Progenitor cell of endocrine pancreas (in vitro differentiated cells): ENCODE measurements at regions not wholly inside any gene's neighbourhood (a gene's known extent, or its start where the extent isn't known, plus 50 kb on each side); places are given as distances from the start of the nearest gene placed in this dataset.

Experiments
- DNase-seq: peaks from one replicate; pipeline ENCODE4 v3.0.0; 2021; ENCODE audit warnings: low spot score; ENCODE audit not compliant: unreplicated experiment
- H3K27ac Mint-ChIP-seq: 2 replicates; pipeline ENCODE4 v1.8.0; 2021; ENCODE audit warnings: mild to moderate bottlenecking, moderate library complexity, mixed read lengths
- H3K27me3 Mint-ChIP-seq: 2 replicates; pipeline ENCODE4 v1.8.0; 2021; ENCODE audit warnings: mixed read lengths
- H3K36me3 Mint-ChIP-seq: 2 replicates; pipeline ENCODE4 v1.8.0; 2022; ENCODE audit warnings: mixed read lengths; ENCODE audit not compliant: insufficient read depth
- H3K4me1 Mint-ChIP-seq: 2 replicates; pipeline ENCODE4 v1.8.0; 2021; ENCODE audit warnings: low read depth, mixed read lengths
- H3K4me3 Mint-ChIP-seq: 2 replicates; pipeline ENCODE4 v1.8.0; 2021; ENCODE audit warnings: low read depth, mild to moderate bottlenecking, moderate library complexity, mixed read lengths
- H3K9me3 Mint-ChIP-seq: 2 replicates; pipeline ENCODE4 v1.8.0; 2021; ENCODE audit warnings: low read depth, mixed read lengths
- TF ChIP-seq, protein P1 (sequence below): fragments of 200-600 bp; sonication (generic); IDR thresholded peaks from one replicate; pipeline ENCODE4 v1.5.0; 2021; ENCODE audit warnings: antibody characterized with exemption, mild to moderate bottlenecking; ENCODE audit not compliant: unreplicated experiment

DNA sequence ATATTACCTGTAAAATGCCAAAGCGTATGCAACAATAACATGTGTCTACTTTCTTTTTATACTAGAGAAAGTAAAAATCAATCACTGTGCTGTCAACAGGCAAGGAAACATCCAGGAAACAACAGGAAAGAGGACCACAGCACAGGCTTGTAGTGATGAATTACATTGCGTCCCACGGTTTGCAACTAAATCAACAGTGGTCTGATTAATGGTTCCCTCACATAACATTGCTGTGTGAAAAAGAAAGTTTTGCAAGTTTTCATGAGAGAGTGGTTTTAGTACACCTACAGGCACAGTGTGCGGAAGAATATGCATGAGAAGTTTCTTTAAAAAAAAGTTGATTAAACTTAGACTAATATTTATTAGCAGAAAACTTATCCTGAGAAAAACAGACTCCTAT, 329.5 kb upstream of the HSF2 start:
- H3K4me1 Mint-ChIP-seq, result peaks cover 6% of the 10 kb centered on the region
- DNase-seq, result no peak
- no peaks in the 10 kb centered on the region for H3K36me3 Mint-ChIP-seq
- no peak overlapping the region for H3K4me3 Mint-ChIP-seq
- no peak overlapping the region for H3K27ac Mint-ChIP-seq
- H3K27me3 Mint-ChIP-seq, result no peaks in the 10 kb centered on the region
- TF ChIP-seq, protein P1, sequence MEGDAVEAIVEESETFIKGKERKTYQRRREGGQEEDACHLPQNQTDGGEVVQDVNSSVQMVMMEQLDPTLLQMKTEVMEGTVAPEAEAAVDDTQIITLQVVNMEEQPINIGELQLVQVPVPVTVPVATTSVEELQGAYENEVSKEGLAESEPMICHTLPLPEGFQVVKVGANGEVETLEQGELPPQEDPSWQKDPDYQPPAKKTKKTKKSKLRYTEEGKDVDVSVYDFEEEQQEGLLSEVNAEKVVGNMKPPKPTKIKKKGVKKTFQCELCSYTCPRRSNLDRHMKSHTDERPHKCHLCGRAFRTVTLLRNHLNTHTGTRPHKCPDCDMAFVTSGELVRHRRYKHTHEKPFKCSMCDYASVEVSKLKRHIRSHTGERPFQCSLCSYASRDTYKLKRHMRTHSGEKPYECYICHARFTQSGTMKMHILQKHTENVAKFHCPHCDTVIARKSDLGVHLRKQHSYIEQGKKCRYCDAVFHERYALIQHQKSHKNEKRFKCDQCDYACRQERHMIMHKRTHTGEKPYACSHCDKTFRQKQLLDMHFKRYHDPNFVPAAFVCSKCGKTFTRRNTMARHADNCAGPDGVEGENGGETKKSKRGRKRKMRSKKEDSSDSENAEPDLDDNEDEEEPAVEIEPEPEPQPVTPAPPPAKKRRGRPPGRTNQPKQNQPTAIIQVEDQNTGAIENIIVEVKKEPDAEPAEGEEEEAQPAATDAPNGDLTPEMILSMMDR, result no peak
- H3K9me3 Mint-ChIP-seq, result no peaks in the 10 kb centered on the region

DNA sequence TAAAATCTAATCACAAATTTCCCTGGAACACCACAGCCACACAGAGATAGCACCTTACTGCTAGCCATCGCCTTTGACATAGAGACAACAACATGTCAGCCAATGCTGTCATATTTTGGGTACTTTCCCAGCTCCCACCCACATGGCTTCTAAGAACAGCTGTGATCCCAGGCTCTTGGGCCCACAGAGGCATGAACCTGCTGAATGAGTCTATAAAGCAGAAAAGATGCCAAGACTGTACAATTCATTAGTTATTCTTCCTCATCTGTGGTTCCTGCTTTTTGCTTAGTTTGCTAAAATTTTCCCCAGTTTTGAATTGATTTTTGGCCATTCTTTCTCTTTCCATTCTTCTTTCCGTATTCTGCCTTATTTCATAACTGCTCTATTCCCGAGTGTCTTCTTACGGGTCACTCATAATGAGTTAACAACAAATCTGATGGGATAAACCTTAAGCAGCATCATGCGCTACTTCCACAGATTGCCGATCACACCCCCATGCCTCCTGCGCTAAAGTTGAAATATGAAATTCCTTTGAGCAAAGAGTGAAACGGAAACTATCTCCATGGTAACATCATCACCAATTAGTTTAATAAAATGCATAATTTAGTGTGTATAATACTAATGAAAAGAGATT, 327.3 kb upstream of the HSF2 start:
- Mint-ChIP-seq H3K4me1 (peaks cover 10% of the 10 kb centered on the region), H3K36me3 (no peaks in the 10 kb centered on the region), H3K4me3 (no peak overlapping the region), H3K9me3 (no peaks in the 10 kb centered on the region), H3K27ac (no peak overlapping the region), H3K27me3 (no peaks in the 10 kb centered on the region)
- TF ChIP-seq, protein P1, result no peak
- no peak for DNase-seq

DNA sequence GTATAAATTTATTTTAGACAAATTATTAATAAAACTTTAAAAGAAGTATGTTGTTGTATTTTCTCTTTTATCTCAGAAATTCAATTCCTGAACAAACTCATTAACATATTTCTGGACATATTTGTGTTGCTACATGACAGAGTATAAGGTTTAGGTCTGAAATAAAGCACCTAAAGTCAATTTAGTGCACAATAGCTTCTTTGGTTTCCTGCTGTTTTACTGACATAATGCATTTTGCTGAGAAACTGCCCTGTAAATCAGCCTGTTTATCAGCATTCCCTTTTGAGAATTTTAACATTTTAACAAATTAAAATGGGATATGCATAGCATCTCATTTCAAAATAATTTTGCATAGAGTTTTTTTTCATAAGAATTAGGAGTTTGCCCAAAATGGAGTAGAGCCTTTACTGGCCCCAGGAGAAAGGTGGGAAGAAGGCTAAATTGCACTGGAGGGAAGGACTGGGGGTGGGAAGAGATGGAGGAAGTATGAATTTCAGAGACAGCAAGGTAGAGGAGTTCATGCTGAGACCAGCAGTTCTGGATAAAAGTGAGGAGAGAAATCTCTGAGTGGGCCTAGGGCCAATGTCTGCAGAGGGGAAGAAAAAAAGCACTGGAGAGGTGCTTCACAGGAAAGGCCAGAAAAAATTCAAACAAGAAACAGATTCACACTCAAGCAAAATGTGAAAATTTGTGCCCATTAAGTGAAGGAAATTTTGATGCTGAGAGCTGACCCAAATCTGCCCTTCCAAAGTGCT, 324.2 kb upstream of the HSF2 start:
- H3K27me3 Mint-ChIP-seq, result no peaks in the 10 kb centered on the region
- peaks cover 9% of the 10 kb centered on the region for H3K4me1 Mint-ChIP-seq
- no peaks in the 10 kb centered on the region for H3K9me3 Mint-ChIP-seq
- H3K4me3 Mint-ChIP-seq, result no peak overlapping the region
- DNase-seq, result no peak
- TF ChIP-seq, protein P1, result no peak
- H3K27ac Mint-ChIP-seq, result no peak overlapping the region
- no peaks in the 10 kb centered on the region for H3K36me3 Mint-ChIP-seq

DNA sequence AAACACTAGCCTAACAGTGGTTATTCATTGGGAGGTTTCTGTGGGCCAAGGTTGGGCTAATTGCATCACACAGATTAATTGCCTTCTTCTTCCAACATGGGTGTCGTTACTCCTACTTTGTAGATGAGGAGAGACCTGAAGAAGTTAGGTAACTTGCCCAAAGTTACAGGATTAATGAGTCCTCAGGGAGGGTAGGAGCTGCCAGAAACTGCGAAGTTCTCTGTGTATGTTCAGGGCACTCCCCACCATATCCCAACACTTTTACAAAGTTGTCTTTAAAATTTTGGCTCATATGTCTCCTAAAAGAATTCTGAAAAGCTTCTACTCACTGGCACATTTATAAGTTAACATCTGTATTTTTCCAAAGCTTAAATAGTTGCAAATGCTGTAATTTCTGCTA, 323.5 kb upstream of the HSF2 start:
- no peaks in the 10 kb centered on the region for H3K27me3 Mint-ChIP-seq
- H3K9me3 Mint-ChIP-seq, result no peaks in the 10 kb centered on the region
- peaks cover 7% of the 10 kb centered on the region for H3K4me1 Mint-ChIP-seq
- H3K27ac Mint-ChIP-seq, result no peak overlapping the region
- TF ChIP-seq, protein P1, result no peak
- DNase-seq, result no peak
- H3K4me3 Mint-ChIP-seq, result no peak overlapping the region
- no peaks in the 10 kb centered on the region for H3K36me3 Mint-ChIP-seq

DNA sequence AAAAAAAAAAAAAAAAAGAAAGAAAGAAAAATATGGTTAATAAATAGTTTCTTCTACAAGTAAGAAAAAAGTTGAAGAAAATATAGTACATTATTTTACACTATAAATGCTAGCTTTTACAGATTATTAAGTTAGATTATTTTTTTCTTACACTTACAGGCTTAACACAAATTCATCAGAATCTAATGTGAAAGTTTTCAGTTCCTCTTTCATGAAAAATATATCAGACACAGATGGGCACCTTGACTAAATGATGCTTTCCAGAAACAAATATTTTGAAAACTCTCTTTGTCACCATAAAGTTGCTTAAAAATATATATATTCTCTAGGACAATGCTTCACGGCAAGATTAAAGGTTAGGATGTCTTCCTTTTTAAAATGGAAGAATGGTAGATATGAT, 321.8 kb upstream of the HSF2 start:
- no peaks in the 10 kb centered on the region for H3K27me3 Mint-ChIP-seq
- DNase-seq, result no peak
- H3K27ac Mint-ChIP-seq, result no peak overlapping the region
- TF ChIP-seq, protein P1, result no peak
- H3K36me3 Mint-ChIP-seq, result no peaks in the 10 kb centered on the region
- no peaks in the 10 kb centered on the region for H3K9me3 Mint-ChIP-seq
- peaks cover 7% of the 10 kb centered on the region for H3K4me1 Mint-ChIP-seq
- no peak overlapping the region for H3K4me3 Mint-ChIP-seq
